ENCODE measurements at regions not wholly inside any gene's neighbourhood (a gene's known extent, or its start where the extent isn't known, plus 50 kb on each side); places are given as distances from the start of the nearest gene placed in this dataset.

DNA sequence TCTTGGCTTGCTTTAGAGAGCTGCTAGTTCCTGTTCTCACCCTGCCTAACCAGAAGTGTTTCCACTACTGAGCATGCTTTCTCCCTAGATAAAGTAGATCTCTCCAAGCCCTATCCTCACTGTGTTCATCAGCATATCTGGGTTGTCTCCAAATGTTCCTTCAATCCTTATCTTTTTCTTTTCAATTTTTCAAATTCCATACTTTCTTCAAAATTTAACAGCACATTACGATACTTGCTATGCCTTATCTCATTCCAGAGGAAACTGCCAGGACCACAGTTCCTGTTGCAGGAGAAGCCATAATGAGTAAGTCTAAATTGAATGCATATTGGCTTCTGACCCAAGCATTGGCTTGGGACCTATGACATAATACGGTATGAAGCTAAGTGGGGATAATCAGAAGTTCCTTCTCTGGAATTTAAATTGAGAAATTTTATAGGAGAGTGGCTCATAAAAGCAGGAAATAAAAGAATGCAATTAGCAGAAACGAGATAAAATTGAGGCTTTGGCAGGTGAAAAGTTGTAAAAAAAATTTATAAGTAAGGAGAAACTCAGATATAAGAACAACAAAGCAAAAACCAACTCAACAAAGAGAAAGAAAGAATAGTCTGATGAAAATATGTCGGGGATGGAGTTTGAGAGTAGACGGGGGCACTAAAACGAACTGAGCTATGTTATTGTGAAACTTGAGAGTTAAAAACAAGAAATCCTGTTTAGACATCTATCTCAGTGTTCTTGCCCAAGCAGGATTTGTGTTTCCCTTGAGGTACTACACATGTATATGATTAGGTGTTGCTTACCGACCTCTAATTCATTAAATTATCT, 631.7 kb upstream of the CCDC54 start:
- no peak for DNase-seq (ENCODE audit: low read depth in 2 of 2)

DNA sequence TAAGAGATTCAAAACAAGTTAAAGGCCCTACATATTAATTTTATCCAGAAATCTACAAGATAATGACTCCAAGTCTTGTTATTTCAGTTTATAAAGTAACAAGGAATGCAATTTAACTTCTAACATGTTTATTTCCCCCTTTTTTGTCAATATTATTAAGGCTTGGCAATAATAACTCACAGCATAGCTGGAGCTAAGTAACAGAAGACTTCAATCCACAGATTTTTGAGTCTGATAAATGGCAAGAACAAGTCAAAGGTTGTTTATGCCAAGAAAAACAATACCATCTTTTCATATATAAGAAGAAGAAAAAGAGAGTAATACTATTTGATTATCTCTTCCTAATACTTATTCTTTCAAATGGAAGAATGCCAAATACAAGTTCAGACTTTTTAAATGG, 631.0 kb upstream of the CCDC54 start:
- no peak for DNase-seq (ENCODE audit: low read depth in 2 of 2)

- no peak for DNase-seq (ENCODE audit: low read depth in 2 of 2)
Measured at GRCh38 chr3:106748472-106749262, 628.6 kb upstream of the CCDC54 start.

DNA sequence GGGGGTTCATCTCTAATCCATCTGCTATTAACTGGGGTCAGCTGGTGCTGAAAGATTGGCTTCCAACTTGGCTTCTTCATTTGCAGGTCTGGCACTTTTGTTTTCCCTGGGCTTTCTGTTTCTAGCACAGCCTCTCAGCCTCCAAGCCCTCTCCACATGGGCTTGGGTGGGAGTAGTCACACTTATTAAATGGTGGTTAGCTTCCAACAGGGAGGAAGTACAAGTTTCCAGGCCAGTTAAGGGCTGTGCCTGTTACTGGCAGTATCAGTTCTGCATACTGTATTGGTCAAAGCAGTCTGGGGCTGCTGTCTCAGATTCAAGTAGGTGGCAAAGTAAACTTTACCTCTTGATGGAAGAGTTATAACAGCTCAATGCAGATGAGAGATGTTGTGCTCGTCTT, 627.1 kb upstream of the CCDC54 start:
- DNase-seq (ENCODE audit: low read depth in 2 of 2) = no peak

DNA sequence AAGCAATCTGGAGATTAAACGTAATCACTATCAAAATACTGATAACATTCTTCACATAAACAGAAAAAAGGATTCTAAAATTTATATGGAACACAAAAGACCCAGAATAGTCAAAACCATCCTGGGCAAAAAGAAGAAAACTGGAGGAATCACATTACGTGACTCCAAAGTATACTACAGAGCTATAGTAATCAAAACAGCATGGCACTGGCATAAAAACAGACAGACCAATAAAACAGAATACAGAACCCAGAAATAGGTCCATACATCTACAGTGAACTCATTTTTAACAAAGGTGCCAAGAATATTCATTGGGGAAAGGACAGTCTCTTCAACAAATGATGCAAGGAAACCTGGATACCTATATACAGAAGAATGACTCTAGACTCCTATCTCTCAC, 621.9 kb upstream of the CCDC54 start:
- no peak for DNase-seq (ENCODE audit: low read depth in 2 of 2)

- no peak for DNase-seq (ENCODE audit: low read depth in 2 of 2)
Measured at GRCh38 chr3:106756901-106757300, 620.3 kb upstream of the CCDC54 start.

GRCh38 chr3:106758459-106758858, 618.8 kb upstream of the CCDC54 start:
- DNase-seq (ENCODE audit: low read depth in 2 of 2) = no peak

GRCh38 chr3:106759731-106760130, 617.5 kb upstream of the CCDC54 start:
- no peak for DNase-seq (ENCODE audit: low read depth in 2 of 2)

GRCh38 chr3:106765342-106765741, 611.9 kb upstream of the CCDC54 start:
- no peak for DNase-seq (ENCODE audit: low read depth in 2 of 2)

DNA sequence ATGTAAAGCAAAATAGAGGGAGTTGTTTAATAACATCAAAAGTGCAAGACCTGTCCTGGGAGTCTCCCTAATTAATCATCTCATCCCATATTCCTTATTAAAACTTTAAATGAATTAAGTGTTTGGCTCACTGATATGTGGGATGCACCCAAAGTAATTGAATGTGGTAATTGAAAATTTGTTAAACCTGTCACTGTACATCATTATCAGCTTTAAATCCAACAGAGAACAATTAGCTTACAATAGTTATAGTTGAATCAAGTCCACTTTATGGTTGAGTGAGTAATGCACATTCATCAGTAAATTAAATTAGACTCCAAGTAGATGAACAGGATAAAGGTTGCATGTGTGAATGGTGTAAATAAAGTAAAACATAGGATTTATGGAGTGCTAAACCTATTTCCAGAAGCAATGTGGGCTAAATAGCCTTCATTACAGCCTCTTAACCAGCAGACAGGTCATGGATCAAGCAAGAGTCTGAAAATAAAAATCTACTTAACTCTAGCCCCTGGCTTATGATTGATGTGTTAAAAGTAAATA, 608.2 kb upstream of the CCDC54 start:
- no peak for DNase-seq (ENCODE audit: low read depth in 2 of 2)

- DNase-seq (ENCODE audit: low read depth in 2 of 2) = no peak
Measured at GRCh38 chr3:106773795-106774194, 603.4 kb upstream of the CCDC54 start.

- no peak for DNase-seq (ENCODE audit: low read depth in 2 of 2)
Measured at GRCh38 chr3:106783231-106783630, 594.0 kb upstream of the CCDC54 start.

DNA sequence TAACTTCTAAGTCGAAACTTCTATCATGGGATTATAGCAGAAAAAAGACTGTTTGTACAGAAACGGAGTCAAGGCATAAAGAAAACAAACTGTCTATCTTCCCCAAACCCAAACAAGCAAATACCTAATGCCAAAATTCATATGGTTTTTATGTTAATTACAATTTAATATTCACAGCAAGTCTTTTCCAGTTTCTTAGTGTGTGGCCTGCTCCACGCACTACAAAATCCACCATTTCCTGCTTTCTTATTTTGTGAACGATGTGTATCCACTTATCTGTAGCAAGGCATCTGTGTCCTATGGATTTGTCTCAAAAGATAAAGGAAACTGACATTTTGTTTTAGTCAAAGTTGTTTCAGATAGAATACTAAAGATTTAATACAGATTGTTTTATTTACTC, 588.0 kb upstream of the CCDC54 start:
- no peak for DNase-seq (ENCODE audit: low read depth in 2 of 2)

GRCh38 chr3:106792716-106793115, 584.5 kb upstream of the CCDC54 start:
- no peak for DNase-seq (ENCODE audit: low read depth in 2 of 2)

DNA sequence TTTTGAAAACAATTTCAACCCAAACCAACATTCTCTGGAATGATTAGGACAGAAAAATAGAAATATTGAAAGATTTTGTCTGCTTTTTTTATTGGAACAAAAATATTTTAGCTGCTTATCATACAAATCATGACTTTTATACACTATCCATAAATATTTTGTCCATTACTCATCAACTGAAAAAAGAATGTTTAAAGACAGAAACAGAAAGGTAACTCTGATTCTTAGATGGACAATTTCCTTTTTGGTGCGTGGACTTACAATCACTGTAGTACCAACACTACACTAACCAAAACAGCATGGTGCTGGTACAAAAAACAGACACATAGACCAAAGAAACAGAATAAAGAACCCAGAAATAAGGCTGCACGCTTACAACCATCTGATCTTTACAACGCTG, 582.8 kb upstream of the CCDC54 start:
- DNase-seq (ENCODE audit: low read depth in 2 of 2) = no peak

- DNase-seq (ENCODE audit: low read depth in 2 of 2) = no peak
Measured at GRCh38 chr3:106795553-106795952, 581.7 kb upstream of the CCDC54 start.

DNA sequence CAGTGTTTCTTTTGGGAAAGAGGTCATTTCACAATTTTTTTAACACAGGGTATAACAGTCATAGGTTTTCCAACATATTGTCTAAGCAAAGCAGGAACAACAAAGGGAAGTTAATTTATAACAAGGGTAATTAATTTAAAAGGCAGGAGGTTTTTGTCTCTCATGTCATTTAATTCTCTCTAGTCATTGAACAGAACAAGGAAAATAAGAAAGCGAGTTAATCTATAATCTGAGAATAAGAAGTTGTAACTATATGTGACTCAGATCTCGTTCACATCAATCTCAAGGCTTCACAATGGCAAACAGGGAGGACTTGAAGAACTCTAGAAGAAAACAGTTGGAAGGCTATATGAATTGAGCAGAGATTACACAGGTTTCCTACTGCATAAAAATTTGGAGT, 579.8 kb upstream of the CCDC54 start:
- no peak for DNase-seq (ENCODE audit: low read depth in 2 of 2)

- no peak for DNase-seq (ENCODE audit: low read depth in 2 of 2)
Measured at GRCh38 chr3:106805625-106806024, 571.6 kb upstream of the CCDC54 start.

- DNase-seq (ENCODE audit: low read depth in 2 of 2) = no peak
Measured at GRCh38 chr3:106806964-106807363, 570.3 kb upstream of the CCDC54 start.

DNA sequence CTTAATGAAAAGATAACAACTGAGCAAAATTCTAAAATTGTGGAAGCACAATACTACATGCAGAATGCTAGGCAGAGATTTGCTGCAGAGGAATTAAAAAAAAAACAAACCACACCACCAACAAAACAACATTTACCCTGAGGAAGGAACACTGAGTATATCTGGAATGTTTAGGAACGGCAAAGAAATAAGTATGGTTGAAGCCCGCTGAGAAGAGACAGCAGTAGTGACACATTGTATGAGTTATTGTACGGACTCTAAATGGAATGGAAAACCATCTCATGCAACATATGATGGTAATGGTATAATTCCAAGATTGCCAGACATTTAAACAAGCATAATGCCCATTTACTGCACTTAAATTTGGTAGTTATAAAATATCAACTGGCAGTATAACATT, 568.2 kb upstream of the CCDC54 start:
- DNase-seq (ENCODE audit: low read depth in 2 of 2) = no peak

GRCh38 chr3:106809623-106810299, 567.5 kb upstream of the CCDC54 start:
- DNase-seq (ENCODE audit: low read depth in 2 of 2) = no peak

- DNase-seq (ENCODE audit: low read depth in 2 of 2) = no peak
Measured at GRCh38 chr3:106810300-106810875, 566.9 kb upstream of the CCDC54 start.
